ENCODE measurements at regions not wholly inside any gene's neighbourhood (a gene's known extent, or its start where the extent isn't known, plus 50 kb on each side); places are given as distances from the start of the nearest gene placed in this dataset.

- Histone ChIP-seq H4K5ac (ENCODE audit: low read depth, low read length) (no peak overlapping the region), H4K91ac (ENCODE audit: insufficient read depth, low read depth, low read length) (no peak overlapping the region), H2BK15ac (ENCODE audit: low read depth, low read length) (no peak overlapping the region), H2AK5ac (ENCODE audit: low read depth, low read length) (no peak overlapping the region), H2AFZ (replicated peaks; ENCODE audit: low read length, poor library complexity) (no peak overlapping the region), H2BK120ac (ENCODE audit: low read depth, low read length) (no peak overlapping the region), H3K4me1 (ENCODE audit: control insufficient read depth, insufficient read depth, low read length) (no peaks in the 10 kb centered on the region), H3K4me3 (ENCODE audit: insufficient read depth, low read depth, low read length) (no peak overlapping the region), H4K20me1 (ENCODE audit: insufficient read depth, low read length) (no peaks in the 10 kb centered on the region), H2BK5ac (ENCODE audit: low read depth, low read length, poor library complexity, severe bottlenecking) (no peak overlapping the region), H2BK20ac (ENCODE audit: low read depth, low read length) (no peak overlapping the region), H3K18ac (ENCODE audit: low read depth, low read length) (no peak overlapping the region), H3K56ac (ENCODE audit: extremely low read depth, insufficient read depth, low read length) (no peak overlapping the region), H3K27me3 (ENCODE audit: control insufficient read depth, insufficient read depth, low read length) (no peaks in the 10 kb centered on the region; the same call in 1 of the 2 replicates), H3K23ac (ENCODE audit: low read depth, low read length) (no peak overlapping the region), H2AK9ac (replicated peaks; ENCODE audit: low read depth, low read length, poor library complexity) (no peak overlapping the region), H3K79me1 (ENCODE audit: low read depth in 1 of 2, low read length in 2 of 2) (no peaks in the 10 kb centered on the region), H3K9me1 (ENCODE audit: insufficient read depth, low read length) (no peaks in the 10 kb centered on the region), H3K9ac (ENCODE audit: low read depth, low read length) (no peak overlapping the region), H3K9me3 (ENCODE audit: control insufficient read depth, insufficient read depth, low read length) (peaks cover 2% of the 10 kb centered on the region; the same call in 1 of the 2 replicates), H3K4me2 (ENCODE audit: low read depth, low read length) (no peak overlapping the region), H4K8ac (ENCODE audit: low read depth in 2 of 2, low read length in 2 of 2) (no peak overlapping the region), H3K4ac (ENCODE audit: low read depth, low read length) (no peak overlapping the region), H3K27ac (ENCODE audit: insufficient read depth, low read length) (no peak overlapping the region), H3K14ac (replicated peaks; ENCODE audit: low read depth, low read length) (no peak overlapping the region), H3K36me3 (ENCODE audit: control insufficient read depth, insufficient read depth, low read length) (no peaks in the 10 kb centered on the region)
- no CpG with 5 or more reads among the region's 1 CpG for WGBS, 2 experiments (ENCODE audit: extremely low coverage in 2 of 2, insufficient read length in 1 of 2)
- no peak for DNase-seq
- ChIA-PET CTCF (interaction anchor here (0.6 to 1.0 kb wide), 2 partner anchors 11 to 1013 kb away, joined by 3 read pairs; no protein-coding TSS in a partner anchor), POLR2A (ENCODE audit: unreplicated experiment) (no interaction called here)
- intact Hi-C loops (cut with micrococcal nuclease), result no loop called here
- in situ Hi-C loops (cut with MboI; ENCODE audit: low sequenced_read_pairs), result no loop called here
- no peak for ATAC-seq (ENCODE audit: low read depth)
- dilution Hi-C loops (cut with HindIII; ENCODE audit: low sequenced_read_pairs, unreplicated experiment), result no loop called here
- no peak for TF ChIP-seq BHLHE40 (IDR thresholded peaks at IDR 0.05; ENCODE audit: low read depth, low read length)
- BruUV-seq (replicated peaks), result no TSS peak
Measured at GRCh38 chr5:174817610-174818009, 93.2 kb downstream of the MSX2 start.
